Activated T-cell treated with anti-CD3 and anti-CD28 coated beads, Interleukin-2, amount 50 U/mL, for 72 hours (primary cell): ENCODE measurements at regions not wholly inside any gene's neighbourhood (a gene's known extent, or its start where the extent isn't known, plus 50 kb on each side); places are given as distances from the start of the nearest gene placed in this dataset.

Experiments
- ATAC-seq, 2 donors: fragments of 150-1000 bp; cut with Tn5 transposase; replicated peaks in 1 of 2; 2 replicates each; pipeline ENCODE4 v1.10.0; 2021; ENCODE audit warnings: moderate library complexity in 2 of 2, mild to moderate bottlenecking in 1 of 2
- DNase-seq, 2 donors: peaks; one replicate each; pipeline ENCODE4 v3.0.0; 2021 to 2022; ENCODE audit warnings: mixed read lengths in 1 of 2
- H3K27ac Mint-ChIP-seq: one replicate; pipeline ENCODE4 v1.8.0; 2022; ENCODE audit warnings: mild to moderate bottlenecking, moderate library complexity, mixed read lengths
- H3K27me3 Mint-ChIP-seq: one replicate; pipeline ENCODE4 v1.8.0; 2022; ENCODE audit warnings: low read depth, mixed read lengths
- H3K36me3 Mint-ChIP-seq, 2 donors: one replicate each; pipeline ENCODE4 v1.8.0; 2022; ENCODE audit warnings: mixed read lengths in 2 of 2, mild to moderate bottlenecking in 1 of 2; ENCODE audit not compliant: insufficient read depth in 2 of 2
- H3K4me1 Mint-ChIP-seq: one replicate; pipeline ENCODE4 v1.8.0; 2022; ENCODE audit warnings: low read depth, mixed read lengths
- H3K4me3 Mint-ChIP-seq, 2 donors: one replicate each; pipeline ENCODE4 v1.8.0; 2022; ENCODE audit warnings: mild to moderate bottlenecking in 2 of 2, mixed read lengths in 2 of 2, moderate library complexity in 2 of 2
- H3K9me3 Mint-ChIP-seq, 2 donors: one replicate each; pipeline ENCODE4 v1.8.0; 2022; ENCODE audit warnings: mixed read lengths in 2 of 2

GRCh38 chr2:217749008-217749407 lies 253.8 kb downstream of the TNS1 start:
- DNase-seq (no peak), ATAC-seq (no peak)
- Mint-ChIP-seq H3K36me3 (no peaks in the 10 kb centered on the region), H3K4me1 (no peaks in the 10 kb centered on the region), H3K4me3 (no peak overlapping the region), H3K9me3 (no peaks in the 10 kb centered on the region), H3K27ac (no peak overlapping the region), H3K27me3 (no peaks in the 10 kb centered on the region)

GRCh38 chr2:217746808-217747207 lies 256.0 kb downstream of the TNS1 start:
- no peak overlapping the region for H3K4me3 Mint-ChIP-seq
- no peak overlapping the region for H3K27ac Mint-ChIP-seq
- no peaks in the 10 kb centered on the region for H3K4me1 Mint-ChIP-seq
- H3K36me3 Mint-ChIP-seq = no peaks in the 10 kb centered on the region
- ATAC-seq = no peak
- H3K27me3 Mint-ChIP-seq = no peaks in the 10 kb centered on the region
- no peaks in the 10 kb centered on the region for H3K9me3 Mint-ChIP-seq
- DNase-seq = no peak

- H3K9me3 Mint-ChIP-seq = no peaks in the 10 kb centered on the region
- DNase-seq = no peak
- H3K27me3 Mint-ChIP-seq = no peaks in the 10 kb centered on the region
- no peak overlapping the region for H3K27ac Mint-ChIP-seq
- H3K36me3 Mint-ChIP-seq = no peaks in the 10 kb centered on the region
- no peak overlapping the region for H3K4me3 Mint-ChIP-seq
- H3K4me1 Mint-ChIP-seq = no peaks in the 10 kb centered on the region
- no peak for ATAC-seq
Measured at GRCh38 chr2:217743966-217744761, 258.6 kb downstream of the TNS1 start.

GRCh38 chr2:217743407-217743806 lies 259.4 kb downstream of the TNS1 start:
- no peak overlapping the region for H3K4me3 Mint-ChIP-seq
- H3K9me3 Mint-ChIP-seq = no peaks in the 10 kb centered on the region
- DNase-seq (no peak), ATAC-seq (no peak)
- no peaks in the 10 kb centered on the region for H3K27me3 Mint-ChIP-seq
- H3K4me1 Mint-ChIP-seq = no peaks in the 10 kb centered on the region
- H3K27ac Mint-ChIP-seq = no peak overlapping the region
- no peaks in the 10 kb centered on the region for H3K36me3 Mint-ChIP-seq

- Mint-ChIP-seq H3K27me3 (no peaks in the 10 kb centered on the region), H3K9me3 (no peaks in the 10 kb centered on the region), H3K36me3 (no peaks in the 10 kb centered on the region), H3K4me3 (no peak overlapping the region), H3K27ac (no peak overlapping the region), H3K4me1 (no peaks in the 10 kb centered on the region)
- DNase-seq (no peak), ATAC-seq (no peak)
Measured at GRCh38 chr2:217742841-217743240, 260.0 kb downstream of the TNS1 start.

- no peak overlapping the region for H3K4me3 Mint-ChIP-seq
- no peaks in the 10 kb centered on the region for H3K27me3 Mint-ChIP-seq
- DNase-seq (no peak), ATAC-seq (no peak)
- no peak overlapping the region for H3K27ac Mint-ChIP-seq
- no peaks in the 10 kb centered on the region for H3K4me1 Mint-ChIP-seq
- H3K36me3 Mint-ChIP-seq = no peaks in the 10 kb centered on the region
- no peaks in the 10 kb centered on the region for H3K9me3 Mint-ChIP-seq
Measured at GRCh38 chr2:217742276-217742675, 260.5 kb downstream of the TNS1 start.

- Mint-ChIP-seq H3K27ac (no peak overlapping the region), H3K4me1 (no peaks in the 10 kb centered on the region), H3K9me3 (no peaks in the 10 kb centered on the region), H3K36me3 (no peaks in the 10 kb centered on the region), H3K4me3 (no peak overlapping the region), H3K27me3 (no peaks in the 10 kb centered on the region)
- DNase-seq = no peak
- ATAC-seq = no peak
Measured at GRCh38 chr2:217741381-217741955, 261.3 kb downstream of the TNS1 start.

- Mint-ChIP-seq H3K9me3 (no peaks in the 10 kb centered on the region), H3K4me3 (no peak overlapping the region), H3K4me1 (no peaks in the 10 kb centered on the region), H3K36me3 (no peaks in the 10 kb centered on the region), H3K27ac (no peak overlapping the region), H3K27me3 (no peaks in the 10 kb centered on the region)
- no peak for DNase-seq
- no peak for ATAC-seq
Measured at GRCh38 chr2:217740756-217741155, 262.0 kb downstream of the TNS1 start.

GRCh38 chr2:217740178-217740577 lies 262.6 kb downstream of the TNS1 start:
- ATAC-seq = no peak
- Mint-ChIP-seq H3K27me3 (no peaks in the 10 kb centered on the region), H3K27ac (no peak overlapping the region), H3K36me3 (no peaks in the 10 kb centered on the region), H3K9me3 (no peaks in the 10 kb centered on the region), H3K4me3 (no peak overlapping the region), H3K4me1 (peaks cover 4% of the 10 kb centered on the region)
- DNase-seq = no peak

- H3K9me3 Mint-ChIP-seq = no peaks in the 10 kb centered on the region
- no peaks in the 10 kb centered on the region for H3K27me3 Mint-ChIP-seq
- peaks cover 7% of the 10 kb centered on the region for H3K4me1 Mint-ChIP-seq
- DNase-seq = no peak
- H3K36me3 Mint-ChIP-seq = no peaks in the 10 kb centered on the region
- no peak for ATAC-seq
- no peak overlapping the region for H3K4me3 Mint-ChIP-seq
- no peak overlapping the region for H3K27ac Mint-ChIP-seq
Measured at GRCh38 chr2:217739741-217740140, 263.1 kb downstream of the TNS1 start.

GRCh38 chr2:217738061-217738460 lies 264.7 kb downstream of the TNS1 start:
- H3K9me3 Mint-ChIP-seq = no peaks in the 10 kb centered on the region
- ATAC-seq = no peak

GRCh38 chr2:217736776-217737550 lies 265.8 kb downstream of the TNS1 start:
- no peak for DNase-seq
- ATAC-seq = no peak
- Mint-ChIP-seq H3K36me3 (no peaks in the 10 kb centered on the region), H3K27me3 (no peaks in the 10 kb centered on the region), H3K4me1 (peaks cover 29% of the 10 kb centered on the region), H3K9me3 (no peaks in the 10 kb centered on the region), H3K27ac (no peak overlapping the region), H3K4me3 (no peak overlapping the region)

More at GRCh38 chr2:217738061-217738460, 264.7 kb downstream of the TNS1 start:
- Mint-ChIP-seq H3K27ac (no peak overlapping the region), H3K4me3 (no peak overlapping the region), H3K27me3 (no peaks in the 10 kb centered on the region), H3K4me1 (peaks cover 24% of the 10 kb centered on the region), H3K36me3 (no peaks in the 10 kb centered on the region)
- DNase-seq = no peak

- Mint-ChIP-seq H3K27me3 (no peaks in the 10 kb centered on the region), H3K4me1 (peaks cover 30% of the 10 kb centered on the region), H3K27ac (no peak overlapping the region), H3K36me3 (no peaks in the 10 kb centered on the region), H3K9me3 (no peaks in the 10 kb centered on the region), H3K4me3 (no peak overlapping the region)
- DNase-seq (no peak), ATAC-seq (no peak)
Measured at GRCh38 chr2:217735899-217736298, 266.9 kb downstream of the TNS1 start.
